Ascending aorta (tissue), 2 donors: ENCODE measurements at regions not wholly inside any gene's neighbourhood (a gene's known extent, or its start where the extent isn't known, plus 50 kb on each side); places are given as distances from the start of the nearest gene placed in this dataset.

Experiments used
- DNase-seq, 2 donors: peaks; one replicate each; pipeline ENCODE4 v3.0.0-alpha.2; 2019; ENCODE audit warnings: low spot score in 2 of 2
- H3K27ac ChIP-seq, 2 donors: fragments of 200-600 bp; sonication (generic); one replicate each; pipeline ENCODE4 v1.5.1; 2016 to 2017; ENCODE audit warnings: mild to moderate bottlenecking in 1 of 2
- H3K27me3 ChIP-seq: fragments of 200-600 bp; sonication (generic); one replicate; pipeline ENCODE4 v1.5.1; 2017
- H3K36me3 ChIP-seq, 2 donors: fragments of 200-600 bp; sonication (generic); one replicate each; pipeline ENCODE4 v1.5.1; 2016
- H3K4me1 ChIP-seq, 2 donors: fragments of 200-600 bp; sonication (generic); one replicate each; pipeline ENCODE4 v1.5.1; 2016 to 2017; ENCODE audit warnings: mild to moderate bottlenecking in 1 of 2
- H3K4me3 ChIP-seq, 2 donors: fragments of 200-600 bp; sonication (generic); one replicate each; pipeline ENCODE4 v1.5.1; 2016 to 2017; ENCODE audit warnings: mild to moderate bottlenecking in 1 of 2
- H3K9me3 ChIP-seq, 2 donors: fragments of 200-600 bp; sonication (generic); one replicate each; pipeline ENCODE4 v1.5.1; 2016
- CTCF ChIP-seq, 3 experiments: fragments of 200-600 bp in 2 of 3; fragments of 450-650 bp in 1 of 3; sonication (generic) in 2 of 3; IDR thresholded peaks; one replicate each; pipeline ENCODE4 v1.5.1; 2016 to 2019; ENCODE audit warnings: antibody characterized with exemption in 3 of 3, mild to moderate bottlenecking in 1 of 3, moderate library complexity in 1 of 3
- intact Hi-C: fragments of 100-400 bp; cut with DNase I; formaldehyde crosslinking; loops from one replicate; pipeline ENCODE4 v1.15.1; 2023

- DNase-seq = no peak
- intact Hi-C loops = no loop called here
- no peak for TF ChIP-seq CTCF (IDR thresholded peaks at IDR 0.05)
- Histone ChIP-seq H3K27me3 (no peaks in the 10 kb centered on the region), H3K4me3 (no peak overlapping the region), H3K27ac (no peak overlapping the region), H3K9me3 (no peaks in the 10 kb centered on the region), H3K4me1 (no peaks in the 10 kb centered on the region), H3K36me3 (no peaks in the 10 kb centered on the region)
These were observed 120.7 kb upstream of the VSTM2B start for GRCh38 chr19:29404951-29405727.

- Histone ChIP-seq H3K27ac (no peak overlapping the region), H3K9me3 (no peaks in the 10 kb centered on the region), H3K4me1 (no peaks in the 10 kb centered on the region), H3K27me3 (no peaks in the 10 kb centered on the region), H3K4me3 (no peak overlapping the region), H3K36me3 (no peaks in the 10 kb centered on the region)
- no peak for TF ChIP-seq CTCF (IDR thresholded peaks at IDR 0.05)
- DNase-seq = no peak
- intact Hi-C loops = no loop called here
These were observed 120.1 kb upstream of the VSTM2B start for GRCh38 chr19:29405728-29405995.

GRCh38 chr19:29409076-29409862, 116.5 kb upstream of the VSTM2B start:
- no peak overlapping the region for H3K27ac ChIP-seq
- TF ChIP-seq CTCF (IDR thresholded peaks at IDR 0.05) = no peak
- H3K4me1 ChIP-seq = no peaks in the 10 kb centered on the region
- H3K27me3 ChIP-seq = no peaks in the 10 kb centered on the region
- H3K4me3 ChIP-seq = no peak overlapping the region
- H3K9me3 ChIP-seq = no peaks in the 10 kb centered on the region
- intact Hi-C loops = no loop called here
- DNase-seq = no peak
- no peaks in the 10 kb centered on the region for H3K36me3 ChIP-seq

- intact Hi-C loops = no loop called here
- DNase-seq = no peak
- no peaks in the 10 kb centered on the region for H3K4me1 ChIP-seq
- TF ChIP-seq CTCF (IDR thresholded peaks at IDR 0.05) = no peak
- H3K36me3 ChIP-seq = no peaks in the 10 kb centered on the region
- no peak overlapping the region for H3K27ac ChIP-seq
- H3K9me3 ChIP-seq = no peaks in the 10 kb centered on the region
- no peaks in the 10 kb centered on the region for H3K27me3 ChIP-seq
- H3K4me3 ChIP-seq = no peak overlapping the region
These were observed 115.2 kb upstream of the VSTM2B start for GRCh38 chr19:29410601-29411000.

- H3K36me3 ChIP-seq = no peaks in the 10 kb centered on the region
- H3K4me1 ChIP-seq = no peaks in the 10 kb centered on the region
- H3K9me3 ChIP-seq = no peaks in the 10 kb centered on the region
- intact Hi-C loops = no loop called here
- DNase-seq = no peak
- no peaks in the 10 kb centered on the region for H3K27me3 ChIP-seq
- no peak for TF ChIP-seq CTCF (IDR thresholded peaks at IDR 0.05)
- no peak overlapping the region for H3K4me3 ChIP-seq
- H3K27ac ChIP-seq = no peak overlapping the region
These were observed 114.6 kb upstream of the VSTM2B start for GRCh38 chr19:29411113-29411581.
